HG03280 (cell line): ENCODE measurements at regions not wholly inside any gene's neighbourhood (a gene's known extent, or its start where the extent isn't known, plus 50 kb on each side); places are given as distances from the start of the nearest gene placed in this dataset.

Source experiments
- ATAC-seq: cut with Tn5 transposase; IDR thresholded peaks from one replicate; pipeline ENCODE4 v1.9.1; 2021; ENCODE audit warnings: mild to moderate bottlenecking, moderate library complexity; ENCODE audit not compliant: unreplicated experiment

GRCh38 chr18:56323673-56324072 is 314.7 kb downstream of the TXNL1 start:
- no peak for ATAC-seq

GRCh38 chr18:56322406-56322805 is 316.0 kb downstream of the TXNL1 start:
- ATAC-seq, result no peak

GRCh38 chr18:56321470-56321869 is 316.9 kb downstream of the TXNL1 start:
- ATAC-seq, result no peak

- no peak for ATAC-seq
Observed at GRCh38 chr18:56319953-56320352, 318.4 kb downstream of the TXNL1 start.

GRCh38 chr18:56316727-56317126 is 321.7 kb downstream of the TXNL1 start:
- ATAC-seq, result no peak

GRCh38 chr18:56315363-56315762 is 323.0 kb downstream of the TXNL1 start:
- ATAC-seq, result no peak

GRCh38 chr18:56314396-56314795 is 324.0 kb downstream of the TXNL1 start:
- no peak for ATAC-seq

GRCh38 chr18:56312551-56313335 is 325.6 kb downstream of the TXNL1 start:
- ATAC-seq, result no peak

GRCh38 chr18:56309104-56309503 is 329.3 kb downstream of the TXNL1 start:
- ATAC-seq, result no peak

GRCh38 chr18:56307354-56308170 is 330.8 kb downstream of the TXNL1 start:
- no peak for ATAC-seq

- no peak for ATAC-seq
Observed at GRCh38 chr18:56306797-56307196, 331.6 kb downstream of the TXNL1 start.

GRCh38 chr18:56305583-56305982 is 332.8 kb downstream of the TXNL1 start:
- no peak for ATAC-seq

- ATAC-seq, result no peak
Observed at GRCh38 chr18:56302156-56302555, 336.2 kb downstream of the TXNL1 start.

- no peak for ATAC-seq
Observed at GRCh38 chr18:56299740-56300139, 338.7 kb downstream of the TXNL1 start.

GRCh38 chr18:56298935-56299334 is 339.5 kb downstream of the TXNL1 start:
- ATAC-seq, result no peak

- no peak for ATAC-seq
Observed at GRCh38 chr18:56296381-56296780, 342.0 kb downstream of the TXNL1 start.

- no peak for ATAC-seq
Observed at GRCh38 chr18:56294484-56295183, 343.8 kb downstream of the TXNL1 start.

- ATAC-seq, result no peak
Observed at GRCh38 chr18:56291294-56291693, 347.1 kb downstream of the TXNL1 start.

GRCh38 chr18:56289381-56289780 is 349.0 kb downstream of the TXNL1 start:
- ATAC-seq, result no peak

GRCh38 chr18:56286775-56287325 is 351.5 kb downstream of the TXNL1 start:
- ATAC-seq, result no peak

- ATAC-seq, result no peak
Observed at GRCh38 chr18:56285387-56286065, 352.9 kb downstream of the TXNL1 start.
